Stimulated activated CD8-positive, alpha-beta memory T cell treated with anti-CD3 and anti-CD28 coated beads, Interleukin-4, amount 100 ng/mL, for 48 hours (primary cell): ENCODE measurements at regions not wholly inside any gene's neighbourhood (a gene's known extent, or its start where the extent isn't known, plus 50 kb on each side); places are given as distances from the start of the nearest gene placed in this dataset.
"Not testable (repeated sequence)": the region's sequence is repeated elsewhere in the genome, so short reads cannot be mapped to it uniquely, and the experiment has no call there.

Experiments used
- DNase-seq: peaks from one replicate; pipeline ENCODE4 v3.0.0-alpha.2; 2020

- no peak for DNase-seq
Observed at GRCh38 chr4:171521726-171522125, 291.5 kb upstream of the GALNTL6 start.

DNA sequence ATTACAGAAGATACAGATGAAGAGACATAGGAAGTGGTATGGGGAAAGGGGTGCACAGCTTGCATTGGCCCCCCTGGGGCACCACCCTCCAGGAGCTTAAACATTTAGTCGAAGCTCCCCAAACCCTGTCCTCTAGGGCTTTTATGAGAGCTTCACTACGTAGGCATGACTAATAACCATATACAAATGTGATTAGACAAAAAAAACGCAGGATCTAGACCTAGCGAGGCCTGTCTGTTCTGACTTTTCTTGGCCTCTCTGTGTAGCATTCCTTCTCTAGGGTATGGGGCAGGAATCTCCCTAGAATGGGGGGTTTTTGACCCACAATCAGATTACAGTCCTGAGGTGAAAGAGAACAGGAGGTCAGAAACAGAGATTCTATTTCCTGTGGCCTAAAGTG lies 293.7 kb upstream of the GALNTL6 start:
- no peak for DNase-seq

DNA sequence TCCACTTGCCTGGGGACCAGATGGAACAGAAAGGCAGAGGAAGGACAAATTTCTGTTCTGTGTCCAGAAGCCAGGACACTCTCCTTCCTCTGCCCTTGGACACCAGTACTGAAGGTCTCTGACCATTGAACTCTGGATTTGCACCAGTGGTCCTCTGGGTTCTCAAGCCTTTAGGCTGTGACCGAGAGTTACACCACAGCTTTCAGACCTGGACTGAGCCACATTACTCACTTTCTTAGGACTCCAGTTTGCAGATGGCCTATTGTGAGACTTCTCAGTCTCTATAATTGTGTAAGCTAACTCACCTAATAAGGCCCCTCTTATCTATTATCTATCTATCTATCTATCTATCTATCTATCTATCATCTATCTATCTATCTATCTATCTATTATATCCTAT lies 295.3 kb upstream of the GALNTL6 start:
- no peak for DNase-seq

DNA sequence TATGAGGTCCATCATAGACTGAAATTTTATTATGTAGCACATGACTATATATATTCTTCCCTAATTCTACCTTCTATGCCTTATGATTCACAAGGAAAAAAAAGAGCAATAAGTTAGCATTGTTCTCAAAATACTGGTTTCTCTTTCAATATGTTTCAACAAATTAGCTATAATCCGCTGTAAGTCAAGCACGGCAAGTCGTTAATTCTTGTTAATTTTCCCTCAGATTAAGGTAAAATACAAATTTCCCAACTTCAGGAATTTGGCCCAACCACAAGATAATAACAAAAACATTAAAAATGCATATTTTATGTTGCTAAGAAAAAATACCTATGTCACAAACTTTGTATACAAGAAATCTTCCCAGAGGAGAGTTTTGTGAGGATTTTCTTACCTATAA lies 296.5 kb upstream of the GALNTL6 start:
- no peak for DNase-seq

DNA sequence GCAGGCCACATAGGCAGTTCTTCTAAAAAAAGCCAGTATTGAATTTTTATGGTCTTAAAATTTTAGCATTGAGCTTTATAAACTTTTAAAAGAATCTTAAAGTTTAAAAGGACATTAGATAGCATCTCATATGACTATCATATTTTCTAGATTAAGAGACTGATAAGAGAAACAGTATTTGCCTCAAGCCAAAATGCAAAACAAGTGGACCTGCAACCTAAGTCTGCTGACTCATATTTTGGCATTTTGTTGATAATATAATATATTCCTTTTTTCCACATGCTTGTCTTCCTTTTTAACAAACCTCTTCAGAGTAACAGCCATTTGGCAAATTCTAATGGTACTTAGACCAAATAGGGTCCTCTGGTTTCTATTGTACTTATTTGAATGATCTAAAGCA lies 328.5 kb upstream of the GALNTL6 start:
- DNase-seq = no peak

DNA sequence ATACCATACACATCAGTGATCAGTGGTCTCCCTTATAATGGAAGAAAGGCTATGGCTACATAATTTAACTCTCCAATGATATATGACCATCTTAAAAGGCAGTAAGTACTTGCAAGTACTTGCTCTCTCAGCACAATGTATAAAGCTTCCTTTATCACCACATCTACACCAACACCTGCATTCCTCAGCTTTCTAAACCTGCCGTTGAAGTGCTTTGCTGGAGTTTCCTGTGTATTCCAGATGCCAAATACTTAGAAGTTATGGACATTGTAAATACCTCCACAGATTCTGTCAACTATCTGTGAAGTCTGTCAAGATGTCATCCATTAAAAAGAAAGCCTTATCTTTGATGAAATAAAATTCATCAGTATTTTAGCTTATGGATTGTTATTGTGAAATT lies 335.0 kb upstream of the GALNTL6 start:
- DNase-seq = no peak

- not testable (repeated sequence) for DNase-seq
Observed at GRCh38 chr4:171475111-171475510, 338.1 kb upstream of the GALNTL6 start.

- DNase-seq = no peak
Observed at GRCh38 chr4:171473155-171473554, 340.0 kb upstream of the GALNTL6 start.

DNA sequence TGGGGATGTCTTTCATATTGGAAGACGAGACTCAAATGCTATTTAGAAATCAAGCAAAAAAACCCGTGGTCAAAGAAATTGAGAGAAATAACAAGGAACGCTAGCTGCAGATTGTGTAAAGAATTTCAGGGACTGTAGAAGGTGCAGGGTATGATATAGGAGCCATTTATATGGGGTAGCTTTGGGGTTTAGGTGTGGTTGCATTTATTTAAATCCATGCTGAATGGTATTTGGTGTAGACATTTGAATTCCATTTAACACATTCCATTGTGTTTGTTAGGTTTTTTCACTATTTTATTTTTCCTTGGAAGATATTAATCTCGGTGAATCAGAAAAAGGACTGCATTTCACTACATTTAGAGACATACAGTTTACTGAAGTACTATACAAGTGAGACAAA lies 341.0 kb upstream of the GALNTL6 start:
- DNase-seq = no peak

DNA sequence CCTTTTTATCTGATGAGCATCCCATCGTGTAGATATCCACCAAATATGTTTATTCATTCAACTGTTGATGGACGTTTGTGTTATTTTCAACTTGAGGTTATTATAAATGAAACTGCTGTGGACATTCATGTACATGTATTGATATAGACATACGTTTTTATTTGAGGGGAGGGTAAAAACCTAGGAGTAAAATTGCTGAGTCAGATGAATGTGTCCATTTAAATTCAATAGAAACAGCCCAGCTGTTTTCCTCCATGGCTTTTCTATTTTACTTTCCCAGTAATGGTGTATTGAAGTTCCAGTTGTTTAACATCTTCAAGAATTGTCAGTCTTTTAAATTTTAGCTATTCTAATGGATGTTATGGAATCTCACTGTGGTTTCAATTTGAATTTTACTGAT lies 348.7 kb upstream of the GALNTL6 start:
- DNase-seq = no peak

GRCh38 chr4:171461191-171461590 lies 352.0 kb upstream of the GALNTL6 start:
- DNase-seq = no peak

GRCh38 chr4:171448919-171449481 lies 364.2 kb upstream of the GALNTL6 start:
- DNase-seq = no peak

DNA sequence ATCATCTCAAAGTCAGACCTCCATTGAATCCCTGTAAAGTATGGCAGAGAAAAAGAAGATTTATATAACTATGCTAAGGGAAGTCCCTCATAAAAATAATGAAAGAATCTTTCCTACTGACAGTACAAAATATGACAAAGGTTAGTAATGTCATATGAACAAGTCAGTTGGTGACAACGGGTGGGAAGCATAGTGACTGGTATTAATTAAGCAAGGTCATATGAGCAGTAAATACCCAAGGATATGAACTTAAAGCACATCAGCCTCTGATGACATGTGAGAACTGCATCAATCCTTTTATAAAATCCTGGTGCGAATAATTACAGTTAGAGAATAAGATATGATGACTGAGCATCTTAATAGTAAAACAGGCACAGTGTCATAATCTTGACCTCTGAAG lies 364.8 kb upstream of the GALNTL6 start:
- no peak for DNase-seq

DNA sequence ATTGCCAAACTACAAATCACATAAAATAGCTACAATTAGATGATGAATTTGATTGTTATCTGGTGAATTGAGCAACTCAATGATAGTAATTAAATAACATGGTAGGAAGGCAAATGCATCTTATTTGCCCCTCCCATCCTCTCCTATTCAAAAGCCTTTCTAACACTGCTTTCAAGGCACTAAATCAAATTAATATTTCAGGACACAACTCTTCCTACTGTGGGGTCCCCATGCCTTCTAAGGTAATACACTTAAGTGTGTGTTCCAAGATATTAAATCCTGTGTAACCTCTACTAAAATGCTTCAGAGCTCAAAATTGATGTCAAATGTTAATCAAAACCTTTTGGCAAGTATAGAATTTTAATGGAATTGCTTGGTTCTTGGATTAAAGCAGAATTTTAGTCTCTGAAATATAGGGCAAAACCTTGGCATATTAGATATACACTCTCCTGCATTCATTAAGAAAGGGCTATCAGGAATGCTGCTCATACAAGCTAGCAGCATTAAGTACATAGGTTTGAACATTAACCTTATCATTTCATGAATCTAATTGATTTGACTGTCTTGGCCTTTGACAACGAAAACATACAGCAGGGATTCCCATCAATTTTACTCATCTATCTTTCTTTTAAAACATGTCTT lies 371.8 kb upstream of the GALNTL6 start:
- DNase-seq = no peak

GRCh38 chr4:171433674-171434073 lies 379.5 kb upstream of the GALNTL6 start:
- no peak for DNase-seq

DNA sequence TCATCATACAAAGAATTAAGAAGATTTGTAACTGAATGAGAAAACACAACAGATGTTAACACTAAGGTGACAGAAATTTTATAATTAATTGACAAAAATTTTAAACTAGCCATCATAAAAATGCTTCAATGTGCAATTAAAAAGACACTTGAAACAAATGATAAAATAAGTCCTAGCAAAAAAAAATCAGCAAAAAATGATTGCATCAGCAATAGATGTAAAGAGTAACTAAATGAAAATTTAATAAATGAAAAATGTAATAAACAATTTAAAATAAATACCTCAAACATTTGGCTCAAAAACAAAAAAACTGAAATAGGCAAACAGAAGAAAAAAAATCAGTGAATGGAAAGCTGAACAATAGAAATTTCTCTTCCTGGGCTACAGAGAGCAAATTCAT lies 380.7 kb upstream of the GALNTL6 start:
- DNase-seq = no peak

- no peak for DNase-seq
Observed at GRCh38 chr4:171430495-171430894, 382.7 kb upstream of the GALNTL6 start.

- DNase-seq = no peak
Observed at GRCh38 chr4:171397175-171397574, 416.0 kb upstream of the GALNTL6 start.

DNA sequence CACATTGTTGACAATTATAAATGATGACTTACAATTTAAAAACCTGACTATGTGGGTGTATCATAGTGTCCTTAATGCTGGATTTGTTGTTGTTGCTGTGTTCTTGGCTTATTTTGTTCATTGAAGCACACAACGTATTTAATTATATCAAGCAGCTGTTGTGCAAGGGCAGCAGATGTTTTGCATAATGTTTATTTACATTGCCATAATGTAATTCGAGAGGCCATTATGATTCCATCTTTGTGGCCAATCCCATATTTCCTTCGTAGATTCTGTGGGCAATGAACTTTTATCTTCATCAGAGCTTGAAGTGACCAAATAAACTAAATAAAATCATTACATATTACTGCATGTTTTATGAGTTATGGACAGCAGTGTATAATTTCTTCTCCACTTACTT lies 422.6 kb upstream of the GALNTL6 start:
- DNase-seq = no peak

DNA sequence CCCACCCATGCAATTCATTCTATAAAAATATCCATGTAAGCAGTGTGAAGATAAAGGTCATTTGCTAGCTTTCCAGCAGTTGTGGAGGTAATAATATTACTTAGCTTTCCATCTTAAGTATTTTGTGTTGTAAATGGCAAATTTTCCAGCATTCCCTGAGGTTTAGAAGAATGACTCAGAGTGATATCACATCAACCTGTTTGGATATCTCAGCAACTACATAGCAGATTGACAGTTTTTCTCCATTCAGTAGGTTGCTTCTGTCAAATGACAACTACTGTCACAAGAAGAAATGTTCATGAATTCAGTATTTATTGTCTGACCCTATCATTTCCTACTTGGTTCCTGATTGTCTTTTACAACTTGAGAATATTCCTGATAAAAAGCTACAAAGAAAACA lies 434.9 kb upstream of the GALNTL6 start:
- no peak for DNase-seq

DNA sequence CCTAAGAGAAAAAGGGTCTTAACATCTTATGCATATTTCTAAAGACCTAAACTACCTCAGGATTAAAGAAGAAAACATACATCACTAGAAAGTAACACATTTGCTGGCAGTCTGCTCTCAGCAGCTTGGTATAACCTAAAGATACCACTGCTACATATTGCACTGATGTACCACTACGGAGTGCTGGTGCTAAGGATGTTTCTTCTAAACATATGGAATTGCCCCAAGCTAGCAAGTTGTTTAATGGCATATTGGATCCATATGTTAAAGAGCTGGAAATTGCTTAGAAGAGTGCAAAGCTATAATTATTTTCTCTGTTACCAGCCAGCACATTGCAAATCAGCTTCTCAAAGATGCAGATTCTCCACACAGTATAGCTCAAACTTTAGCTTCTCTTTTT lies 436.5 kb upstream of the GALNTL6 start:
- no peak for DNase-seq

DNA sequence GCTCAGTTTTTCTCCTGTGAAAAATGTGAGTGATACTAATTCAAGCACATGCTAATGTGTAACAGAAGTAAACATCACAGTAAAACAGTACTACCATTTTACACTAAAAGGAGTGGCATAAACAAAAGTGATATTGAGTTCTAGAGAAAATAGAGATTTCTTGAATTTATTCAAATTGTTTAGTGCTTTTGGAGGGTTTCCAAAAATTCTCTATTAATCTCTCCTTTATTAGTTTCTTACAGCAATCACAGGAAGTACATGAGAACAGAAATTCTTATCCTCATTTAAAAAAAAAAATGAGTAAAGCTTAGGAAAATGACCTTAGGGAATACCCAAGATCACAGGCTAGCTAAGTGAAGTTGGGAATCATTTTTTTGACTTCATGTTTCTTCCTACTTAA lies 459.7 kb upstream of the GALNTL6 start:
- no peak for DNase-seq

DNA sequence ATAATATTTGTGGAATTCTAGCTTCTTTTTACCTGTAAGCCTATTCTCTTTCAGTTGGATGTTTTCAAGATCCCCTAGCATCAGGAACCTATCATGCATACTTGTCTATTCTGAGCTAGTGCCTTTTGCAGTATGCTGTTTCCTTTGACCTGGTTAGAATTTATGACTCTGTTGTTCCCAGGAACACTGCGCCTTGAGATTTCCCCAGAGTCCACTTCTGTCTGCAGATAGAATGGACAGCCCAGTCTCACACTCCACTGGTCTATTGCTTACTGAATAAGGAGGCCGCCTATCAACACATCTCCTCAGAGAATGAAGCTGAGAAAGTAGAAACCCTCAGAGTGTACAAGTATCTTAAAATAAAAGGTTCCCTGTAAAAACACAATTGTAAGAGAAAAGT lies 465.1 kb upstream of the GALNTL6 start:
- DNase-seq = no peak

DNA sequence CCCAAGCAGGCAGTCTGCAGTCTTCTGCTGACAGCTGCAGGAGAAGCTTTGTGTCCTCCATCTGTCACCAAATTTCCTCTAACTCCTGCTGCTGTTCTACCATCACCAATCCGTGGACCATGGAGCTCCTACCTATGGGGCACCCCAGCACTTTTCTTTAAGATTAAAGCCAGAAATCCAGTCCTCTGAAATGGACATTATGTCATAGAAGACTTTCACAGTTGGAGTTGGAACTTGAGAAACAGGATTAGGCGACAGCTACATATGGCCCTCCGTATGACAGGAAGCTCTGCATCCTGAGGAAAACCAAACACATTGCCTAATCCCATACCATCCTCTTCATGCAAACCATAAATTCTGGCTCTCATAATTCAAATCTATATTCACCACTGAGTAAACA lies 470.6 kb upstream of the GALNTL6 start:
- no peak for DNase-seq

DNA sequence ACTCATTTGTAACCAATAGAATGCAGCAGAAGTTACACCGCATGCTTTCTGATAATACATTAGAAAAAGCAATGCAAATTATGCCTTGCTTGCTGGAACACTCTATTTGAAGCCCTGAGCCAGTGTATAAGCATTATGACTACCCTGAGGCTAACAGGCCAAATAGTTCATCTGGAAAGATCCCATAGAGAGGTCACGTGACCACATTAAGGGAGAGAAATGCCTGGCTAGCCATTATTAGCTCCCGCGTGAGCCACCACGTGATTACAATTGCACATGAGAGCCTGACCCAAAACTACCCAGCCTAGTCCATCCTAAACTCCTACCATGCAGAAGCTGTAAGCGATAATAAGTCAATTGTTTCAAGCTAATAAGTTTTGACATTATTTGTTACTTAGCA lies 472.9 kb upstream of the GALNTL6 start:
- DNase-seq = no peak
